HEK293T (cell line): ENCODE measurements at regions not wholly inside any gene's neighbourhood (a gene's known extent, or its start where the extent isn't known, plus 50 kb on each side); places are given as distances from the start of the nearest gene placed in this dataset.

Experiments used
- BHLHE40 ChIP-seq: fragments of 450-650 bp; IDR thresholded peaks from 2 replicates; pipeline ENCODE4 v1.6.1; 2016; ENCODE audit warnings: mild to moderate bottlenecking, moderate library complexity, borderline replicate concordance
- ELF4 ChIP-seq: fragments of 450-650 bp; IDR thresholded peaks from 2 replicates; pipeline ENCODE4 v1.6.1; 2017; ENCODE audit warnings: antibody characterized with exemption
- FOXA1 ChIP-seq: fragments of 450-650 bp; IDR thresholded peaks from 2 replicates; pipeline ENCODE4 v1.6.1; 2016; ENCODE audit warnings: mild to moderate bottlenecking
- FOXM1 ChIP-seq: fragments of 450-650 bp; IDR thresholded peaks from 2 replicates; pipeline ENCODE4 v1.6.1; 2017; ENCODE audit warnings: mild to moderate bottlenecking, borderline replicate concordance
- LEF1 ChIP-seq: fragments of 450-650 bp; IDR thresholded peaks from 2 replicates; pipeline ENCODE4 v1.6.1; 2017; ENCODE audit warnings: mild to moderate bottlenecking, borderline replicate concordance
- SP1 ChIP-seq: fragments of 450-650 bp; IDR thresholded peaks from 2 replicates; pipeline ENCODE4 v1.6.1; 2017
- TARDBP ChIP-seq: fragments of 450-650 bp; IDR thresholded peaks from 2 replicates; pipeline ENCODE4 v1.6.1; 2016
- TF ChIP-seq, protein P1 (sequence below): fragments of 450-650 bp; IDR thresholded peaks from 2 replicates; pipeline ENCODE4 v1.6.1; 2016

DNA sequence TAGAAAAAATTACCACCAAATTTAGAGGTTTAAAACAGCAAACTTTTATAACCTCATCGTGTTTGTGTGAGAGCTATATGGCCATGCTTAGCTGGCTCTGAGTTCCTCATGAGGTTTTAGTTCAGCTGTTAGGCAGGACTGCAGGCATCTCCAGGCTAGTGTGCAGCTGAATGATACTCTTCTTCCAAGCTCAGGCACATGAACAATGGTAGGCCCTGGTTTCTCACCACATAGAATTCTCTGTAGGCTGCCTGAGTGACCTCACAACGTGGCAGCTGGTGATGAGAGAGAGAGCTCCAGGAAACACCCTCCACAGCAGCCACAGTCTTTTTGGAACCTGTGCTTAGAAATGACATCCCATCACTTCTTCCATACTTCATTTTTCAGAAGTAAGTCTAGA is 540.6 kb upstream of the MIR17HG start:
- TF ChIP-seq, protein P1, sequence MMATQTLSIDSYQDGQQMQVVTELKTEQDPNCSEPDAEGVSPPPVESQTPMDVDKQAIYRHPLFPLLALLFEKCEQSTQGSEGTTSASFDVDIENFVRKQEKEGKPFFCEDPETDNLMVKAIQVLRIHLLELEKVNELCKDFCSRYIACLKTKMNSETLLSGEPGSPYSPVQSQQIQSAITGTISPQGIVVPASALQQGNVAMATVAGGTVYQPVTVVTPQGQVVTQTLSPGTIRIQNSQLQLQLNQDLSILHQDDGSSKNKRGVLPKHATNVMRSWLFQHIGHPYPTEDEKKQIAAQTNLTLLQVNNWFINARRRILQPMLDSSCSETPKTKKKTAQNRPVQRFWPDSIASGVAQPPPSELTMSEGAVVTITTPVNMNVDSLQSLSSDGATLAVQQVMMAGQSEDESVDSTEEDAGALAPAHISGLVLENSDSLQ: no peak
- no peak for TF ChIP-seq ELF4
- TF ChIP-seq FOXM1: no peak
- TF ChIP-seq BHLHE40: no peak
- no peak for TF ChIP-seq SP1
- TF ChIP-seq TARDBP: no peak
- no peak for TF ChIP-seq LEF1
- no peak for TF ChIP-seq FOXA1
